Heart right ventricle (tissue), 16 donors: ENCODE measurements at regions not wholly inside any gene's neighbourhood (a gene's known extent, or its start where the extent isn't known, plus 50 kb on each side); places are given as distances from the start of the nearest gene placed in this dataset.
"Not testable (repeated sequence)": the region's sequence is repeated elsewhere in the genome, so short reads cannot be mapped to it uniquely, and the experiment has no call there.

Experiments used
- ATAC-seq, 8 donors: fragments of 200-7000 bp; cut with Tn5 transposase; one replicate each; pipeline ENCODE4 v1.9.1; 2020; ENCODE audit warnings: mild to moderate bottlenecking in 8 of 8, moderate library complexity in 8 of 8, moderate number of reproducible peaks in 1 of 8
- DNase-seq, 2 donors: peaks; one replicate each; pipeline ENCODE4 v3.0.0-alpha.2; 2020
- H3K27ac ChIP-seq, 10 donors: fragments of 200-600 bp; sonication (generic) in 2 of 10; one replicate each; pipeline versions ENCODE4 v1.5.0 to v1.8.0; 2020 to 2022; ENCODE audit warnings: mild to moderate bottlenecking in 3 of 10
- H3K27me3 ChIP-seq, 7 donors: fragments of 200-600 bp; one replicate each; pipeline ENCODE4 v1.8.0; 2021 to 2022; ENCODE audit warnings: mild to moderate bottlenecking in 2 of 7
- H3K36me3 ChIP-seq, 9 donors: fragments of 200-600 bp; sonication (generic) in 1 of 9; one replicate each; pipeline versions ENCODE4 v1.5.0 to v1.8.0; 2020 to 2022; ENCODE audit warnings: mild to moderate bottlenecking in 2 of 9
- H3K4me1 ChIP-seq, 9 donors: fragments of 200-600 bp; sonication (generic) in 1 of 9; one replicate each; pipeline versions ENCODE4 v1.5.0 to v1.8.0; 2020 to 2022; ENCODE audit warnings: mild to moderate bottlenecking in 4 of 9
- H3K4me3 ChIP-seq, 10 donors: fragments of 200-600 bp; sonication (generic) in 2 of 10; one replicate each; pipeline versions ENCODE4 v1.5.0 to v1.8.0; 2020 to 2022; ENCODE audit warnings: mild to moderate bottlenecking in 7 of 10, moderate library complexity in 2 of 10
- H3K9me3 ChIP-seq, 11 donors: fragments of 200-600 bp in 10 of 11; sonication (generic) in 2 of 11; one replicate each; pipeline versions ENCODE4 v1.5.0 to v1.8.0; 2013 to 2022; ENCODE audit warnings: mild to moderate bottlenecking in 2 of 11, control low read depth in 1 of 11, moderate library complexity in 1 of 11
- WGBS, 2 donors: extraction: QIAGEN DNeasy Blood & Tissue Kit; methylation state at CpG; one replicate each; pipeline ENCODE4 v1.1.7; 2013; ENCODE audit warnings: inconsistent platforms in 1 of 2; 5-methylcytosine and 5-hydroxymethylcytosine counted together
- intact Hi-C, 10 donors: fragments of 100-400 bp; cut with DNase I; formaldehyde crosslinking; loops; one replicate each; pipeline versions ENCODE4 v1.11.1 to v1.14.2; 2022
- TF ChIP-seq, protein P1 (sequence below), 9 donors: fragments of 200-600 bp; sonication (generic) in 2 of 9; IDR thresholded peaks; one replicate each; pipeline versions ENCODE4 v1.5.0 to v1.8.0; 2021 to 2022; ENCODE audit warnings: antibody characterized with exemption in 9 of 9, mild to moderate bottlenecking in 5 of 9, moderate library complexity in 1 of 9
- donor health status: Arrhythmogenic right ventricular cardiomyopathy.
- donor health status: ischemic (EF 13 %, LVEDD 7.1; RV severe dilation, severe dysfunction).
- donor health status: healthy with polysubstance abuse.
- donor health status: DM: no; HTN: yes; CAD: no.
- donor health status: DM: no; HTN: no; CAD: no.
- donor health status: ischemic (EF 25% LVEDD 6.9; RV normal size, moderate dysfunction).
- donor health status: ischemic (EF 25% LVEDD 5.7; RV mildly dilated, moderate dysfunction).
- donor health status: healthy.
- donor health status: DM: yes; HTN: yes; CAD: no.
- donor health status: Ischemic cardiomyopathy.
- donor health status: ischemic (EF 35%, LVEDD 5.7; RV mildly dilated, moderate dysfunction).
- donor health status: nonischemic (EF 11% LVEDD 7.7; RV severe dilation, severe dysfunction).
- donor health status: DM: yes; HTN: yes; CAD: no.
- donor health status: PGD.
- donor health status: ischemic (EF 29% LVEDD 5.4; RV normal size, mild dysfunction).
- donor health status: nonischemic (EF 23%, LVEDD 6.1; RV moderate dilation, normal function).

DNA sequence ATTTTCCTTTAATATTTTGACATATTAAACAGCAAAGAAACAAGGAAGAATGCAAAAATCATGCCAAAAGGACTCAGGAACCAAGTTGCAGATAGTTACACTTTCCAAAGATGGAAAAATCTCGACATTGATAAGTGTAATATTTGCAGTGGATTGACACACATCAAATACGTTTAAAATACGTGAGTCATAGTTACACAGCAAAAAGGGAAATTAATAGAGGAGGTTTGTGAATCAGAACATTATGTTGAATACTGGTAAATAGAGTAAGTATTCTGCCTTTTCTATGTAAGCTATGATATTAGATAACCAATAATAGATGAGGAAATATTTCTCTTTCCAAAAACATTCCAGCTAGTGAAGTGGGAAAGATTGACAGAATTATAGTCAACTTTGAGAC is 1761.3 kb upstream of the IGFBP7 start:
- ATAC-seq (no peak), DNase-seq (no peak)
- Histone ChIP-seq H3K27me3 (no peaks in the 10 kb centered on the region), H3K36me3 (no peaks in the 10 kb centered on the region), H3K4me1 (no peaks in the 10 kb centered on the region), H3K9me3 (peaks cover 0 to 37% (median 0%) of the 10 kb centered on the region in 11 donors), H3K4me3 (no peak overlapping the region), H3K27ac (no peak overlapping the region)
- TF ChIP-seq, protein P1, sequence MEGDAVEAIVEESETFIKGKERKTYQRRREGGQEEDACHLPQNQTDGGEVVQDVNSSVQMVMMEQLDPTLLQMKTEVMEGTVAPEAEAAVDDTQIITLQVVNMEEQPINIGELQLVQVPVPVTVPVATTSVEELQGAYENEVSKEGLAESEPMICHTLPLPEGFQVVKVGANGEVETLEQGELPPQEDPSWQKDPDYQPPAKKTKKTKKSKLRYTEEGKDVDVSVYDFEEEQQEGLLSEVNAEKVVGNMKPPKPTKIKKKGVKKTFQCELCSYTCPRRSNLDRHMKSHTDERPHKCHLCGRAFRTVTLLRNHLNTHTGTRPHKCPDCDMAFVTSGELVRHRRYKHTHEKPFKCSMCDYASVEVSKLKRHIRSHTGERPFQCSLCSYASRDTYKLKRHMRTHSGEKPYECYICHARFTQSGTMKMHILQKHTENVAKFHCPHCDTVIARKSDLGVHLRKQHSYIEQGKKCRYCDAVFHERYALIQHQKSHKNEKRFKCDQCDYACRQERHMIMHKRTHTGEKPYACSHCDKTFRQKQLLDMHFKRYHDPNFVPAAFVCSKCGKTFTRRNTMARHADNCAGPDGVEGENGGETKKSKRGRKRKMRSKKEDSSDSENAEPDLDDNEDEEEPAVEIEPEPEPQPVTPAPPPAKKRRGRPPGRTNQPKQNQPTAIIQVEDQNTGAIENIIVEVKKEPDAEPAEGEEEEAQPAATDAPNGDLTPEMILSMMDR (IDR thresholded peaks at IDR 0.05) = no peak
- 80 to 82% methylated on average over 3 of the region's 3 CpGs for WGBS, 2 donors
- intact Hi-C loops = no loop called here

DNA sequence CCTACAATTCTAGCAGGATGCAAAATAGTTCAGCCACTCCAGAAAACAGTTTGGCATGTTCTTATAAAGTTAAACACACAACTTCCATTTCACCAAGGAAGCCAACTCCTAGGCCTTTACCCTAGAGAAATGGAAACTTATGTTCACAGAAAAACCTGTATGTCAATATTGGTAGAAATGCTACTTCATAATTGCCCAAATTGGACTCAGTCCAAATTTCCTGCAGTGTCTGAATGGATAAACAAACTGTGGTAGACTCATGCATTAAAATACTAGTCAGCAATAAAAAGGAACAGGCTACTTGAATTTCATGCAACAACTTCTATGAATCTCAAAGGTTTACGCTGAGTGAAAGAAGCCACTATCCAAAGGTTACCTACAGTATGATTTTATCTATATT is 1738.8 kb upstream of the IGFBP7 start:
- Histone ChIP-seq H3K27ac (no peak overlapping the region), H3K9me3 (peaks cover 0 to 10% (median 0%) of the 10 kb centered on the region in 11 donors), H3K4me3 (no peak overlapping the region), H3K4me1 (no peaks in the 10 kb centered on the region), H3K27me3 (no peaks in the 10 kb centered on the region), H3K36me3 (no peaks in the 10 kb centered on the region)
- intact Hi-C loops = no loop called here
- DNase-seq = no peak
- ATAC-seq = no peak
- 85 to 98% methylated on average over 1 of the region's 1 CpG for WGBS, 2 donors
- TF ChIP-seq, protein P1 (IDR thresholded peaks at IDR 0.05) = no peak

DNA sequence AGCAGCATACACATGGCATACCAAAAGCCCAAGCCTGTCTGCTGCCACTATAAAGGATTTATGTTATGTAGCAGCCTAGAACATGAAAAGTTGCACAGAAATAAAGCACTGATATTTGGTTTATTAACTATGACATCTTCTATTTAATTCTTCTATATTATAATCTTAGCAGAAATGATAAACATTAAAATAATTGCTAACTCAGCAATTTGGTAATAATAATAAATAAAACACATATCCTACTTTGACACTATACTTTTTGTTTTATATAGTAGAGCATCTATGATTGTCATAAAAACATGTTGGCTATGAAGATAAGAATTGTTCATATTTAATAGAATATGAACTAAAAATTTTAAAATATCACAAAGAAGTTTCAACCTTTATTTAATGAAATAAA is 1733.3 kb upstream of the IGFBP7 start:
- Histone ChIP-seq H3K27me3 (no peaks in the 10 kb centered on the region), H3K4me3 (no peak overlapping the region), H3K36me3 (no peaks in the 10 kb centered on the region), H3K4me1 (no peaks in the 10 kb centered on the region), H3K27ac (no peak overlapping the region), H3K9me3 (peaks cover 0 to 9% (median 0%) of the 10 kb centered on the region in 11 donors)
- intact Hi-C loops = no loop called here
- TF ChIP-seq, protein P1 (IDR thresholded peaks at IDR 0.05) = no peak
- no peak for ATAC-seq
- DNase-seq = no peak

DNA sequence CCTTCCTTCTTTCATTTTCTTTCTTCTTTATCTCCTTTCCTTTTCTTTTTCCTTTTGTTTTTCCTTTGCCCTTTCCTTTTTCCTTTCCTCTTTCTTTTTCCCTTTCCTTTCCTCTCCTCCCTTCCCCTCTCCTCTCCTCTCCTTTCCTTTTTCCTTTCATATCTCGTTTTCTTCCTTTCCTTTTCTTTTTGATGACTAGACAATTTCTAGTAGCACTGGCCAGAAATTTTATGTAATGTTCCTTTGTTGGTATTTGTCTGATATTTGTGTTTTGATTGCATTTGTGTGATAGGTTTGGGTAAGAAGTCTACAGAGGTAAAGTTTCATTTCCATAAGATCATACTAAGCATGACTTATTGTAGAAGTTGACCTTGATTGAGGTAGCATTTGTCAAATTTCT is 1722.9 kb upstream of the IGFBP7 start:
- no peak for DNase-seq
- no peak overlapping the region for H3K4me3 ChIP-seq
- intact Hi-C loops = no loop called here
- no peak overlapping the region for H3K27ac ChIP-seq
- H3K4me1 ChIP-seq = no peaks in the 10 kb centered on the region
- H3K9me3 ChIP-seq = peaks cover 0 to 5% (median 0%) of the 10 kb centered on the region in 11 donors
- no peaks in the 10 kb centered on the region for H3K36me3 ChIP-seq
- WGBS, 2 donors = 55 to 62% methylated on average over 1 of the region's 1 CpG
- ATAC-seq = no peak
- TF ChIP-seq, protein P1 (IDR thresholded peaks at IDR 0.05) = no peak
- H3K27me3 ChIP-seq = no peaks in the 10 kb centered on the region

DNA sequence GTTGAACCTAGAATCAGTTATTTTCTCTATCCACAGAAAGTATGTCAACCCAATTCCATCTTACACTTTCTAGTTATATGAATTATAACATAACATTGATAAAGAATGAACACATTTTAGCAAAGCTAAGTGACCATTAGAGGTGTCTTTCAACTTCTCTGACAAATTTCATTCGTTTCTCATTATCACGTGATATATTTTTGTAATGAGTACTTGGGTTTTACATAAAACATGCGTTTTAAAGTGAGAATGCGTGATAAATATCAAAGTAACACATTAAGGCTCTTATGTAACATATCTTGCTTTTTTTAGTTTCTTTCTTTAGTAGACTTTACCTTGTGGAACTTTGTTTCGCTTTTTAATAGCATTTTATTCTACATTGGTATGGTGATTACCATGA is 1715.1 kb upstream of the IGFBP7 start:
- no peak overlapping the region for H3K27ac ChIP-seq
- H3K9me3 ChIP-seq = no peaks in the 10 kb centered on the region
- no peaks in the 10 kb centered on the region for H3K27me3 ChIP-seq
- no peaks in the 10 kb centered on the region for H3K4me1 ChIP-seq
- DNase-seq = no peak
- TF ChIP-seq, protein P1 (IDR thresholded peaks at IDR 0.05) = no peak
- intact Hi-C loops = no loop called here
- WGBS, 2 donors = 79 to 85% methylated on average over 5 of the region's 5 CpGs
- no peak overlapping the region for H3K4me3 ChIP-seq
- ATAC-seq = no peak
- no peaks in the 10 kb centered on the region for H3K36me3 ChIP-seq

DNA sequence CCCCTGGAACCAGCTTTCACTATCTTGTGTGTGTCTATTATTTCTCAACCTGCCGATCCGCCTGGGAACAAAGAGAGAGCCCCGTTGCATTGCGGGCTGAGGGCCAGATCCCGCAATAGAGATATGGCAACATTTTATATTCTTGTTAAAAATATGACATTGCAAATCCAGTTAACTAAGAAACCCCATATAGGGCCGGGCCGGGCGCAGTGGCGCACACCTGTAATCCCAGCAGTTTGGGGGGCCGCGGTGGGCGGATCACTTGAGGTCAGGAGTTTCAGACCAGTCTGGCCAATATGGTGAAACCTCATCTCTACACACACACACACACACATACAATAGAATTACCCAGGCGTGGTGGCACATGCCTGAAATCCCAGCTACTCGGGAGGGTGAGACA is 1708.4 kb upstream of the IGFBP7 start:
- H3K27ac ChIP-seq, H3K27me3 ChIP-seq, H3K36me3 ChIP-seq, H3K4me1 ChIP-seq, ATAC-seq, DNase-seq, intact Hi-C loops, H3K9me3 ChIP-seq, H3K4me3 ChIP-seq: not testable (repeated sequence)
- WGBS, 2 donors = 91 to 94% methylated on average over 14 of the region's 14 CpGs
